CD4-positive, CD25-positive, alpha-beta regulatory T cell (primary cell): ENCODE measurements at regions not wholly inside any gene's neighbourhood (a gene's known extent, or its start where the extent isn't known, plus 50 kb on each side); places are given as distances from the start of the nearest gene placed in this dataset.

Experiments
- ATAC-seq, 2 donors: fragments of 150-1000 bp; cut with Tn5 transposase; one replicate each; pipeline ENCODE4 v1.10.0; 2021; ENCODE audit warnings: low read depth in 2 of 2, moderate number of reproducible peaks in 2 of 2, moderate library complexity in 1 of 2
- DNase-seq, 3 donors: peaks; one replicate each; pipeline versions ENCODE4 v3.0.0 to v3.0.0-alpha.2; 2012 to 2022; ENCODE audit warnings: mixed read lengths in 1 of 3
- H3K27ac ChIP-seq: one replicate; pipeline ENCODE4 v1.7.0; 2013; ENCODE audit warnings: mild to moderate bottlenecking, low read length; ENCODE audit not compliant: insufficient read depth, poor library complexity, severe bottlenecking
- H3K27me3 ChIP-seq: one replicate; pipeline ENCODE4 v1.7.0; 2013; ENCODE audit warnings: low read length; ENCODE audit not compliant: control insufficient read depth, insufficient read depth
- H3K36me3 ChIP-seq: one replicate; pipeline ENCODE4 v1.7.0; 2013; ENCODE audit warnings: mild to moderate bottlenecking, low read length, moderate library complexity; ENCODE audit not compliant: control insufficient read depth, insufficient read depth
- H3K4me1 ChIP-seq: 2 replicates; pipeline ENCODE4 v1.7.0; 2013; ENCODE audit warnings: mild to moderate bottlenecking, low read length; ENCODE audit not compliant: insufficient read depth, control insufficient read depth, poor library complexity, severe bottlenecking
- H3K4me3 ChIP-seq: one replicate; pipeline ENCODE4 v1.7.0; 2013; ENCODE audit warnings: low read depth, mild to moderate bottlenecking, low read length, moderate library complexity
- H3K9me3 ChIP-seq, 2 experiments: 1 replicate in 1 of 2; 2 replicates in 1 of 2; pipeline ENCODE4 v1.7.0; 2013; ENCODE audit warnings: low read length in 2 of 2, mild to moderate bottlenecking in 1 of 2, moderate library complexity in 1 of 2; ENCODE audit not compliant: control insufficient read depth in 2 of 2
- H3K27ac Mint-ChIP-seq, 3 donors: one replicate each; pipeline ENCODE4 v1.8.0; 2020 to 2022; ENCODE audit warnings: mild to moderate bottlenecking in 3 of 3, mixed read lengths in 3 of 3, moderate library complexity in 2 of 3
- H3K27me3 Mint-ChIP-seq: one replicate; pipeline ENCODE4 v1.8.0; 2022; ENCODE audit warnings: mild to moderate bottlenecking, mixed read lengths
- H3K36me3 Mint-ChIP-seq: one replicate; pipeline ENCODE4 v1.8.0; 2020; ENCODE audit warnings: mixed read lengths
- H3K4me1 Mint-ChIP-seq, 4 donors: one replicate each; pipeline ENCODE4 v1.8.0; 2020 to 2022; ENCODE audit warnings: mixed read lengths in 4 of 4, mild to moderate bottlenecking in 1 of 4
- H3K4me3 Mint-ChIP-seq, 4 donors: one replicate each; pipeline ENCODE4 v1.8.0; 2020 to 2022; ENCODE audit warnings: mild to moderate bottlenecking in 4 of 4, mixed read lengths in 4 of 4, moderate library complexity in 3 of 4
- H3K9me3 Mint-ChIP-seq, 7 donors: one replicate each; pipeline ENCODE4 v1.8.0; 2020 to 2022; ENCODE audit warnings: mixed read lengths in 7 of 7, mild to moderate bottlenecking in 3 of 7, moderate library complexity in 2 of 7

- Mint-ChIP-seq H3K27ac (no peak overlapping the region), H3K36me3 (no peaks in the 10 kb centered on the region), H3K4me1 (no peaks in the 10 kb centered on the region), H3K4me3 (no peak overlapping the region), H3K27me3 (no peaks in the 10 kb centered on the region), H3K9me3 (peaks cover 0 to 3% (median 0%) of the 10 kb centered on the region in 7 donors)
- no peak for ATAC-seq
- H3K4me3 ChIP-seq, result no peak overlapping the region
- no peaks in the 10 kb centered on the region for H3K4me1 ChIP-seq
- no peak for DNase-seq
- peaks cover 2% of the 10 kb centered on the region for H3K27me3 ChIP-seq
- no peak overlapping the region for H3K27ac ChIP-seq
- no peaks in the 10 kb centered on the region for H3K36me3 ChIP-seq
- no peaks in the 10 kb centered on the region for H3K9me3 ChIP-seq
These were observed 264.7 kb upstream of the SLC14A2 start for GRCh38 chr18:45350404-45351156.

DNA sequence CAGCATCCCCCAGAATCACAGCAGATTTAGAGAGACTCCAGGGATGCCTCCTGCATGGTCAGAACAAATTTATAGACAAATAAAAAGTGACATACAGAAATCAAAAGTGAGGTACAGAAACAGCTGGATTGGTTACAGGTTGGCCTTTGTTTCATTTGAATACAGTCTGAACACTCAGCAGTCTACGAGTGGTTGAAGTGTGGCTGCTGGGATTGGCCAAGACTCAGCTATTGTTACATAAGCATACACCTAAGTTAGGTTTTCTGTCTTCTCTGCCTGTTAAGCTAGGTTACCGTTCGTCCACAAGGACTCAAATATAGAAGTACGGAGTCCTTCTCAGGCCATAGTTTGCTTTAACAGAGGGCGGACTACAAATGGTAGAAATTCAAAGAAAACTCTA, 262.4 kb upstream of the SLC14A2 start:
- no peaks in the 10 kb centered on the region for H3K36me3 Mint-ChIP-seq
- H3K9me3 ChIP-seq, result no peaks in the 10 kb centered on the region
- H3K4me1 ChIP-seq, result no peaks in the 10 kb centered on the region
- peaks cover 0 to 3% (median 0%) of the 10 kb centered on the region in 7 donors for H3K9me3 Mint-ChIP-seq
- no peak overlapping the region for H3K4me3 Mint-ChIP-seq
- peaks cover 2% of the 10 kb centered on the region for H3K27me3 ChIP-seq
- no peak overlapping the region for H3K27ac Mint-ChIP-seq
- H3K4me3 ChIP-seq, result no peak overlapping the region
- no peak overlapping the region for H3K27ac ChIP-seq
- no peaks in the 10 kb centered on the region for H3K36me3 ChIP-seq
- ATAC-seq (no peak), DNase-seq (no peak)
- no peaks in the 10 kb centered on the region for H3K27me3 Mint-ChIP-seq
- no peaks in the 10 kb centered on the region for H3K4me1 Mint-ChIP-seq

GRCh38 chr18:45353530-45353929, 261.7 kb upstream of the SLC14A2 start:
- Histone ChIP-seq H3K4me1 (no peaks in the 10 kb centered on the region), H3K9me3 (no peaks in the 10 kb centered on the region), H3K27me3 (peaks cover 2% of the 10 kb centered on the region), H3K4me3 (no peak overlapping the region), H3K27ac (no peak overlapping the region), H3K36me3 (no peaks in the 10 kb centered on the region)
- Mint-ChIP-seq H3K27ac (no peak overlapping the region), H3K4me1 (no peaks in the 10 kb centered on the region), H3K9me3 (peaks cover 0 to 3% (median 0%) of the 10 kb centered on the region in 7 donors), H3K4me3 (no peak overlapping the region), H3K36me3 (no peaks in the 10 kb centered on the region), H3K27me3 (no peaks in the 10 kb centered on the region)
- DNase-seq (no peak), ATAC-seq (no peak)

- no peaks in the 10 kb centered on the region for H3K27me3 Mint-ChIP-seq
- no peak for ATAC-seq
- DNase-seq, result no peak
- H3K27ac Mint-ChIP-seq, result no peak overlapping the region
- Histone ChIP-seq H3K4me3 (no peak overlapping the region), H3K4me1 (no peaks in the 10 kb centered on the region), H3K36me3 (no peaks in the 10 kb centered on the region), H3K27ac (no peak overlapping the region), H3K9me3 (no peaks in the 10 kb centered on the region), H3K27me3 (no peaks in the 10 kb centered on the region)
- H3K9me3 Mint-ChIP-seq, result peaks cover 0 to 2% (median 0%) of the 10 kb centered on the region in 7 donors
- no peaks in the 10 kb centered on the region for H3K4me1 Mint-ChIP-seq
- H3K36me3 Mint-ChIP-seq, result no peaks in the 10 kb centered on the region
- no peak overlapping the region for H3K4me3 Mint-ChIP-seq
These were observed 259.2 kb upstream of the SLC14A2 start for GRCh38 chr18:45355944-45356520.

DNA sequence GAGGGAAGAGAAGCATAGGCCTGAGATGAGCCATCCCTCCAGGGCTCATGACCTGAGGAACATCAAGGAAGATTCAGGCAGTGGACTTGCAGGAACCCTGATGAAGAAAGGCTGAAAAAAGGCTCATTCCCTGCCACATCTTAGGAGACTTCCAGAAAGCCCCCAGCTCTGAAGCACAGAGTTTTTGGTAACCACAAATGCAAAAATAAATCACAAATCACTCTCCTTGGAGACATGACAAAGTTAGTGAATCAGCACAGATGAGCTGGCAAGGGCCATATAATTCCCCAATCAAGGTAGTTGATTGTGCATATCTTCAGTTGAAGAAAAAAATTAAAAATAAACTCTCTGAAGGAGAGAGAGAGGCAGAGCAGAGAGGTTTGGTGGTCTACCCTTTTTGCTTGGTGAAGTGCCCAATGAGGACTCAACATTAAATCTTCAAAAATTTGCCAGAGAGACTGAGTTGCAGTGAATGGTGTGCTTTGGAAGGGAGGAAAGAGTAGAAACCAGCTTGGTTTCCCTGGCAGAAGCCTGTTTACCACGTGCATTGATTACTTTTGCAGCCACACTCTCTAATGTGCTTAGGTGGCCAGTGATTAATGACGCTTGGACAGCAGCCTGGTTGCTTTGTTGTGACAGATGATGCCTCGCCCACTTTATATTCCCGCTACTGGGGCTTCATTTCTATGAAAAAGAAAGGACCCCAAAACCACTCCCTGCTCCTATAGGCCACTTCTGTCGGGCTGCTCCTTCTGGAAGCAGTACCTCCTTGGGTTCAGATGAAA, 257.4 kb upstream of the SLC14A2 start:
- no peaks in the 10 kb centered on the region for H3K27me3 Mint-ChIP-seq

GRCh38 chr18:45359275-45360009, 255.8 kb upstream of the SLC14A2 start:
- H3K9me3 Mint-ChIP-seq, result peaks cover 0 to 2% (median 0%) of the 10 kb centered on the region in 7 donors
- Histone ChIP-seq H3K36me3 (no peaks in the 10 kb centered on the region), H3K27ac (no peak overlapping the region), H3K4me3 (no peak overlapping the region), H3K9me3 (no peaks in the 10 kb centered on the region), H3K27me3 (no peaks in the 10 kb centered on the region), H3K4me1 (no peaks in the 10 kb centered on the region)
- no peaks in the 10 kb centered on the region for H3K27me3 Mint-ChIP-seq
- no peaks in the 10 kb centered on the region for H3K4me1 Mint-ChIP-seq
- H3K4me3 Mint-ChIP-seq, result no peak overlapping the region
- no peak overlapping the region for H3K27ac Mint-ChIP-seq
- ATAC-seq (no peak), DNase-seq (no peak)
- H3K36me3 Mint-ChIP-seq, result no peaks in the 10 kb centered on the region

More for the DNA sequence above, 257.4 kb upstream of the SLC14A2 start:
- Histone ChIP-seq H3K27ac (no peak overlapping the region), H3K9me3 (no peaks in the 10 kb centered on the region), H3K4me3 (no peak overlapping the region), H3K27me3 (no peaks in the 10 kb centered on the region), H3K4me1 (no peaks in the 10 kb centered on the region), H3K36me3 (no peaks in the 10 kb centered on the region)
- no peaks in the 10 kb centered on the region for H3K4me1 Mint-ChIP-seq
- ATAC-seq (no peak), DNase-seq (no peak)
- no peak overlapping the region for H3K4me3 Mint-ChIP-seq
- H3K36me3 Mint-ChIP-seq, result no peaks in the 10 kb centered on the region
- no peak overlapping the region for H3K27ac Mint-ChIP-seq
- peaks cover 0 to 2% (median 0%) of the 10 kb centered on the region in 7 donors for H3K9me3 Mint-ChIP-seq

DNA sequence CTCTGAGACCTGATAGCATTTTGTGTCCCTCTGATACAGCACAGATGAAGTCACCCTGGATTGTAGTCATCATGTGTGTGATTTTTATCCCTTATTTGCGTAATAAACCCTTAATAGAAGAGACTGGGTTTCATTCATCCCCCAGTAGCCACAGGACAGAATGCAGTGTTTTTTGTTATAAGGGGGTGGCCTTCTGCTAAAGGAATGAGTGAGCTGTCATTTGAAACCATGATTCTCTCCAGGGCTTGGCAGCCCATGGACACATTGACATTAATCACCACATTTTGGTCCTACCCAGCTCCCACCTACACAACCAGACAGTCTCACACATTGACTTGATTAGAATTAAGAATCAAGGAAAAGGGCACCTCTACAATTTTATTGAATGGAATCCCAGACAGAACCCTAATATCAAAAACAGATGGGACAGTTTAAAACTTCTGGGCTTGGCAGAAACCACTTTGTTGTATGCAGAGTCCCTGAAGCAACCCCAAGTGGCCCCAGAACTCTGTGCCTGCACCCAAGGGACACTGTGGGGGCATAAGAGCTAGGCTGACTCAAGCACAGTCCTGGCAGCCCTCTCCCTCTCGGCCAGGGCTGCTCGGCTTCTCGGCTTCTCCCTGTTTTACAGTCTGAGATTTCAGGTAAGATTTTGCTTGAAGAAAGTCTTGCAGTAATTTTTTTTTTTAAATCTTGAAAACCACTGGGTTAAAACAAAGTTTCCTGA, 254.0 kb upstream of the SLC14A2 start:
- H3K36me3 ChIP-seq, result no peaks in the 10 kb centered on the region
- no peak overlapping the region for H3K4me3 ChIP-seq
- no peaks in the 10 kb centered on the region for H3K9me3 ChIP-seq
- Mint-ChIP-seq H3K27ac (no peak overlapping the region), H3K9me3 (peaks cover 0 to 2% (median 0%) of the 10 kb centered on the region in 7 donors), H3K4me1 (no peaks in the 10 kb centered on the region), H3K27me3 (no peaks in the 10 kb centered on the region), H3K36me3 (no peaks in the 10 kb centered on the region), H3K4me3 (no peak overlapping the region)
- H3K27me3 ChIP-seq, result no peaks in the 10 kb centered on the region
- DNase-seq (no peak), ATAC-seq (no peak)
- no peak overlapping the region for H3K27ac ChIP-seq
- H3K4me1 ChIP-seq, result no peaks in the 10 kb centered on the region
